ENCODE measurements at regions not wholly inside any gene's neighbourhood (a gene's known extent, or its start where the extent isn't known, plus 50 kb on each side); places are given as distances from the start of the nearest gene placed in this dataset.

DNA sequence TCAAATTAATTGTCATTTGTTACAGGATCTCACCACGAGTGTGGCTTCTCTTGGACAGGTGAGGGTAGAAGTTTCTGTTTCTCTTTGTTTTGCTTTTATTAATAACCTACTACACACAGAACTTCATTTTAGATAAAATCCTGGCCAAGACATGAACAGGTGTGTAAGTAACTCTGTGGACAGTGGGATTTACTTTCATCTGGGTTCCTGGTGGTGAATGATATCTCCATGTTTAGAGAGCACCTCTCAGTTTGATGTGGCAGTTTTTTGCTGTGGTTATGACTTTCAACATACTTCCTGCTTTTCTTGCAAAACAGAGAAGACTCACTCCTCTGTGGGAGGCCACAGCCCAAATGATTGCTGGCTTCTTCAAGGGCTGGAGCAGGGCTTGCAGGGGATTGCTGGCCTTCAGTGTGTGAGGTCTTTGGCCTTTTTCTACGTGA lies 71.1 kb upstream of the XCR1 start:
- Histone ChIP-seq H3K4me3 (no peak overlapping the region), H3K27me3 (no peaks in the 10 kb centered on the region), H3K4me1 (ENCODE audit: low read depth) (no peaks in the 10 kb centered on the region), H3K9me3 (ENCODE audit: low read depth) (no peaks in the 10 kb centered on the region), H3K36me3 (no peaks in the 10 kb centered on the region), H3K27ac (no peak overlapping the region)
- peak in 1 of 2 donors; percentile 88 for DNase-seq (ENCODE audit: low read depth in 1 of 2, low spot score in 1 of 2)
- TF ChIP-seq, protein P1, sequence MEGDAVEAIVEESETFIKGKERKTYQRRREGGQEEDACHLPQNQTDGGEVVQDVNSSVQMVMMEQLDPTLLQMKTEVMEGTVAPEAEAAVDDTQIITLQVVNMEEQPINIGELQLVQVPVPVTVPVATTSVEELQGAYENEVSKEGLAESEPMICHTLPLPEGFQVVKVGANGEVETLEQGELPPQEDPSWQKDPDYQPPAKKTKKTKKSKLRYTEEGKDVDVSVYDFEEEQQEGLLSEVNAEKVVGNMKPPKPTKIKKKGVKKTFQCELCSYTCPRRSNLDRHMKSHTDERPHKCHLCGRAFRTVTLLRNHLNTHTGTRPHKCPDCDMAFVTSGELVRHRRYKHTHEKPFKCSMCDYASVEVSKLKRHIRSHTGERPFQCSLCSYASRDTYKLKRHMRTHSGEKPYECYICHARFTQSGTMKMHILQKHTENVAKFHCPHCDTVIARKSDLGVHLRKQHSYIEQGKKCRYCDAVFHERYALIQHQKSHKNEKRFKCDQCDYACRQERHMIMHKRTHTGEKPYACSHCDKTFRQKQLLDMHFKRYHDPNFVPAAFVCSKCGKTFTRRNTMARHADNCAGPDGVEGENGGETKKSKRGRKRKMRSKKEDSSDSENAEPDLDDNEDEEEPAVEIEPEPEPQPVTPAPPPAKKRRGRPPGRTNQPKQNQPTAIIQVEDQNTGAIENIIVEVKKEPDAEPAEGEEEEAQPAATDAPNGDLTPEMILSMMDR (IDR thresholded peaks at IDR 0.05; ENCODE audit: low read depth, low read length) = no peak

DNA sequence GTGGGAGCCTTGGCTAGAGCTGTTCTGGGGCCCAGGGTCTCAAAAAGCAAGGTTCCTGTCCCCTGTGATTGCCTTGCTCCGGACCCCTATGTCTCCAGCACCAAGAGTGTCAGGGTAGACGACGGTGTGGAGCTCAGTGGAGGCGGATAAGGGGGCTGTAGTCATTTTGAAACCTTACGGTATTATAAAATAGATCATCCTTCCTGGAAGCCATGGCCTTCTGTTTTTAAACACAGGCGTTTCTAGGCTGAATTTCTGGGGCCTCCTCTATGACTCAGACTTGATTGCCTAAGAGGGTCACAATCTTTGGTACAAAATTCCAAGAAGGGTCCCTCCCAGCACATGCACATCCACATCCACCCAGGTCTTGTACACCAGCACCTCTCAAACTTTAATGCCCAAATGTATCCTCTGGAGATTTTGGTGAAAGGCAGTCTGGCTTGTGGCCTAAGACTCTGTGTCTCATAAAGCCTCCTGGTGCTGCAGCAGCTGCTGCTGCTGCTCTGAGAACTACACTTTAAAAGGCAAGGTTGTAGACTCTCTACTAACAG lies 70.5 kb upstream of the XCR1 start:
- Histone ChIP-seq H3K4me1 (ENCODE audit: low read depth) (no peaks in the 10 kb centered on the region), H3K36me3 (no peaks in the 10 kb centered on the region), H3K9me3 (ENCODE audit: low read depth) (no peaks in the 10 kb centered on the region), H3K27ac (no peak overlapping the region), H3K27me3 (no peaks in the 10 kb centered on the region), H3K4me3 (no peak overlapping the region)
- peak in 1 of 2 donors; percentile 76 for DNase-seq (ENCODE audit: low read depth in 1 of 2, low spot score in 1 of 2)
- TF ChIP-seq, protein P1 (IDR thresholded peaks at IDR 0.05; ENCODE audit: low read depth, low read length) = no peak

DNA sequence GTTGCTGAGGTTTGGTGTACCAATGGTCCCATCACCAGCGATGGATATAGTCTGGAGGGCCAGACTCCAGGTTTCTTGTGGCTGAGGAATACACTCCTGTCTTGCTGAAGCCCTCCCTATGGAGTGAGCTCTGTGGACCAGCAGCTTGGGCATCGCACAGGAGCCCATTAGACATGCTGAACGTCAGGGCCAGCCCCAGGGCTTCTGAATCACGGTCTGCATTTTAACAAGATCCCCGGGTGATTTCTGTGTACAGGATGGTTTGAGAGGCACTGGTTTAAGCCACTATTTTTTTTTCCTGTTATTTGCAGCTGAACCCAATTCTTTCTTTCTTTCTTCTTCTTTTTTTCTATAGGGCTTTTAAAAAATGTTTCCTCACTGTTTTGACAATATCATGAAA lies 69.5 kb upstream of the XCR1 start:
- Histone ChIP-seq H3K4me1 (ENCODE audit: low read depth) (no peaks in the 10 kb centered on the region), H3K27me3 (no peaks in the 10 kb centered on the region), H3K9me3 (ENCODE audit: low read depth) (no peaks in the 10 kb centered on the region), H3K27ac (no peak overlapping the region), H3K4me3 (no peak overlapping the region), H3K36me3 (no peaks in the 10 kb centered on the region)
- DNase-seq (ENCODE audit: low read depth in 1 of 2, low spot score in 1 of 2) = no peak
- TF ChIP-seq, protein P1 (IDR thresholded peaks at IDR 0.05; ENCODE audit: low read depth, low read length) = no peak

DNA sequence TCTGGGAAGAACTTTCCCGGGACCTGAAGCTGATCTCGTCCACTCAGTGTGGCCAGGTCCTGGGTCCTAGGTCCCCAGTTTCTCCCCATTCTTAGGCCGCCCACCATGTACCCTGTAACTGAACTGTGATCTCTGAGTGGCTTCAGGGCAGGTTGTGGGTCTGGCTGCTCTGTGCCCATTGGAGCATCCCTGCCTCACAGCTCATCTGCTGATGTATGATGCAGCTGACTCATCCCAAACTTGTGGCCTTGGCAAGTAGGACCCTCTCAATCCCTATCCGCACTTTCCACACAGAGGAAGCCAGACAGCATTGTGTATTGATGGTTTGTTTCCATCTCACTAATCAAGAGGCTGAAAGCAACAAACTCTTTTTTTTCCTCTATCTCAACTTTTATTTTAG lies 69.1 kb upstream of the XCR1 start:
- no peaks in the 10 kb centered on the region for H3K36me3 ChIP-seq
- no peak for DNase-seq (ENCODE audit: low read depth in 1 of 2, low spot score in 1 of 2)

DNA sequence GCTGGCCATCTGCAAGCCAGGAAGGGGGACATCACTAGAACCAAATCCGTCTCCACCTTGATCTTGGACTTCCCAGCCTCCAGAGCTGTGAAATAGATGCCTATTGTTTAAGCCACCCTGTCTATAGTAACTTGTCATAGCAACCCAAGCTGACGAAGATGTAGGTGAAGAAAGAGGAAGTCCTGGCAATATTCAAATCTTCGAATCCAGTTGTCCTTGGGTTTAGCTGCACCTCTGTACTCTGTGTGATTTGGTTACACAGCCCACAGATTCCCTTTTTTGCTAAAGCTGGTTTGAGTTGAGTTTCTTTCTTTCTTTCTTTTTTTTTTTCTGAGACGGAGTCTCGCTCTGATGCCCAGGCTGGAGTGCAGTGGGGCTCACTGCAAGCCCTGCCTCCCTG lies 68.0 kb upstream of the XCR1 start:
- Histone ChIP-seq H3K4me1 (ENCODE audit: low read depth) (no peaks in the 10 kb centered on the region), H3K36me3 (no peaks in the 10 kb centered on the region), H3K9me3 (ENCODE audit: low read depth) (no peaks in the 10 kb centered on the region), H3K4me3 (no peak overlapping the region), H3K27me3 (no peaks in the 10 kb centered on the region), H3K27ac (no peak overlapping the region)
- TF ChIP-seq, protein P1 (IDR thresholded peaks at IDR 0.05; ENCODE audit: low read depth, low read length) = no peak
- no peak for DNase-seq (ENCODE audit: low read depth in 1 of 2, low spot score in 1 of 2)

More for the DNA sequence above, 69.1 kb upstream of the XCR1 start:
- no peaks in the 10 kb centered on the region for H3K4me1 ChIP-seq (ENCODE audit: low read depth)
- TF ChIP-seq, protein P1 (IDR thresholded peaks at IDR 0.05; ENCODE audit: low read depth, low read length) = no peak
- no peaks in the 10 kb centered on the region for H3K27me3 ChIP-seq
- H3K4me3 ChIP-seq = no peak overlapping the region
- no peak overlapping the region for H3K27ac ChIP-seq
- no peaks in the 10 kb centered on the region for H3K9me3 ChIP-seq (ENCODE audit: low read depth)
